GM12874 (cell line): ENCODE measurements at regions not wholly inside any gene's neighbourhood (a gene's known extent, or its start where the extent isn't known, plus 50 kb on each side); places are given as distances from the start of the nearest gene placed in this dataset.

ENCODE experiments used
- TF ChIP-seq, protein P1 (sequence below): IDR thresholded peaks from 2 replicates; pipeline ENCODE4 v1.5.1; 2011; ENCODE audit warnings: low read depth, mild to moderate bottlenecking, control low read depth, low read length, moderate library complexity; ENCODE audit not compliant: insufficient read depth

DNA sequence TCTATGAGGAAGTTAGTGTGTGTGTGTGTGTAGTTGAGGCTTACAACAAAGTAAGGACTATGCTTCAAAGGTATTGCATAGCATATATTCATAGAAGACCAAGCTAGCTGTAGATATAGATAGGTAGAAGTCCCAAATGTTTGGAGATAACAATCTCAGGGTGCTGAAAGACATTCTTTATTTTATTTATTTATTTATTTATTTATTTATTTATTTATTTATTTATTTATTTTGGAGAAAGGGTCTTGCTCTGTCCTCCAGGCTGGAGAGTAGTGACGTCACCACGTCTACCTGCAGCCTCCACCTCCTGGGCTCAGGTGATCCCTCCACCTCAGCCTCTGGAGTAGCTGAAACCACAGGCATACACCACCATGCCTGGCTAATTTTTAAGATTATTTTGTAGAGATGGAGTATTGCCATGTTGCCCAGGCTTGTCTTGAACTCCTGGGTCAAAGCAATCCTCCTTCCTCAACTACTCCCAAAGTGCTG, 284.6 kb upstream of the KIF2B start:
- TF ChIP-seq, protein P1, sequence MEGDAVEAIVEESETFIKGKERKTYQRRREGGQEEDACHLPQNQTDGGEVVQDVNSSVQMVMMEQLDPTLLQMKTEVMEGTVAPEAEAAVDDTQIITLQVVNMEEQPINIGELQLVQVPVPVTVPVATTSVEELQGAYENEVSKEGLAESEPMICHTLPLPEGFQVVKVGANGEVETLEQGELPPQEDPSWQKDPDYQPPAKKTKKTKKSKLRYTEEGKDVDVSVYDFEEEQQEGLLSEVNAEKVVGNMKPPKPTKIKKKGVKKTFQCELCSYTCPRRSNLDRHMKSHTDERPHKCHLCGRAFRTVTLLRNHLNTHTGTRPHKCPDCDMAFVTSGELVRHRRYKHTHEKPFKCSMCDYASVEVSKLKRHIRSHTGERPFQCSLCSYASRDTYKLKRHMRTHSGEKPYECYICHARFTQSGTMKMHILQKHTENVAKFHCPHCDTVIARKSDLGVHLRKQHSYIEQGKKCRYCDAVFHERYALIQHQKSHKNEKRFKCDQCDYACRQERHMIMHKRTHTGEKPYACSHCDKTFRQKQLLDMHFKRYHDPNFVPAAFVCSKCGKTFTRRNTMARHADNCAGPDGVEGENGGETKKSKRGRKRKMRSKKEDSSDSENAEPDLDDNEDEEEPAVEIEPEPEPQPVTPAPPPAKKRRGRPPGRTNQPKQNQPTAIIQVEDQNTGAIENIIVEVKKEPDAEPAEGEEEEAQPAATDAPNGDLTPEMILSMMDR, result no peak

DNA sequence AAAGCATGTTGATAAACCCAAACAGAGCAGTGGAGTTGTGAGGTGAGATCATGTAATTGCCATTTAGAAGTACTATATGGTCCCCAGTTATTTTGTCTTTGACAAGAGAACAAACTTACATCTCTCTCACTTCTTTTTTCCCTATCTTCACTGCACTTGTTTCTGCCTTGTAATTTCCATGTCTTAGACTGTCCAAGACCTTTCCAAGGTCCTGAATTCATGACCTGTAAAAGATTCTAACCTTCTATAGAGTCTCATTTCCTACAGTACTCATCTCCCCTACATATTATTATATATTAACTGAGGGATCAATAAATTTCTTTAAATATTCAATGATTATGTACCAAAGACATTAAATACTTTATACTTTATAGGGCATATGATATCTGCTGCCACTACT, 295.3 kb upstream of the KIF2B start:
- TF ChIP-seq, protein P1, result no peak

DNA sequence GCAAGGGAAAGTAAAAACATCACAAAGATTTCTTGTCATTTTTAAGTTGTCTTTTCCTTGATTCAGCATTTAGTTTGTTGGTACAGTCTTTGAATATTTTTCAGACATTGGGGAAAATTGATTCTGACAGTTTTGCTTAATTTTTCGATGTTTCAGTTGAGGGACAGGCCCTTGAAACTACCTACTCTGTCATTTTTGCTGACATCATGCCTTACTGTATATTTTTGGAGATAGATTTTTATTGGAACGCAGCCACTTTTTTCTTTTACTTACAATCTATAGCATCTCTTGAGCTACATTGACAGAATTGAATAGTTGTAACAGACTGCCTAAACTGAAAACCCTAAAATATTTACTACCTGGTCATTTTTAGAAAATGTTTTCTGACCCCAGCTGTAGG, 297.1 kb upstream of the KIF2B start:
- TF ChIP-seq, protein P1, result no peak

DNA sequence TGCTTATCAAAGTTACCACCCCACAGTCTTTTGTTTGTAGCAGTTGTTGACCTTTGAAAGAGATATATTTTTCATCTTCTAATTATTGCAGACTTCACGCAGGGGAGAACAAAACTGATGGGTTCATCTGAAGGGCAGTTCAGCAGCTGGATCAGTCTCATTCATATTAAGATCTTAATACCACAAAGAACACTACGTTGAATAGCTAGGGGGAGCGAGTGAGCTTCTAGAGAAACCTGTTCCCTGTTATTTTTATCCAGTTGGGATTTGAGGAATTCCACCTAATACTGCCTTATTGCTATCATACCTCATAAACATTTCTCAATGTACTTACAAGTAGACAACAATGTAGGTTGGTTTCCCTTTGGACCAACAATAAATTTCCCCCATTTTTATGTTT, 306.1 kb upstream of the KIF2B start:
- TF ChIP-seq, protein P1, result no peak

DNA sequence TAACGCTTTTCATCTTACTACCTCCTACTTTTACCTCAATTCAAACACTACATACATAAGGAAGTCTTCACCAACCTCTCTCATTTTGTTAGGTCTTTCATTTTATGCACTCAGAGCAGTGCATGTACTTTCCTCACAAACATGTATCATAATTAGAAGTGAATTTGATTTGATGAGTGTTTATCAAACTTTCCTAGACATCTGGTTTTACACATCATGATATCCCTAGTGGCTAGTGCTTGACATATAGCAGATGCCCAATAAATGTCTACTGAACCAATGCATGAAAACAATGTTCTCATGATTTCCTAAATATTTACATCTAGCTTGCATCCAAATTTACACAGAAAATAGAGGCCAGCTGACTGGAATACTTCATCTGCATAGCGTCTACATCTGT, 323.4 kb upstream of the KIF2B start:
- TF ChIP-seq, protein P1, result no peak

DNA sequence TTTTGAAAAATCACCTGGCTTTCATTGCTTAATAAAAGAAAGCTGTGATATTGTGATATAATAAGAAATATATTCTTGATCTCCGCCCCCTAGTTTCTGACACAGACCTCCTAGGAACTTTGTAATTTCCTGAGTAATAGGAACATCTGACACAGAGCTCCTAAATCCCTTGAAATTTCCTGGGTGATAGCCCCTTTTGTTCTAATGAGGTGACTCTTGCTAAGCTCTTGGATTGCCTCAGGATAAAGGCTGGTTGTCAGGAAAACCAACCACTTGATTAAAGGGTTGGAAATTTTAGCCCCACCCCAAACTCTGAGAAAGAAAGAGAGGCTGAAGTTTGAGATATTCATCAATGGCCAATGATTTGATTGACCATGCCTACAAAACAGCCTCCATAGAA, 326.4 kb upstream of the KIF2B start:
- TF ChIP-seq, protein P1, result no peak

DNA sequence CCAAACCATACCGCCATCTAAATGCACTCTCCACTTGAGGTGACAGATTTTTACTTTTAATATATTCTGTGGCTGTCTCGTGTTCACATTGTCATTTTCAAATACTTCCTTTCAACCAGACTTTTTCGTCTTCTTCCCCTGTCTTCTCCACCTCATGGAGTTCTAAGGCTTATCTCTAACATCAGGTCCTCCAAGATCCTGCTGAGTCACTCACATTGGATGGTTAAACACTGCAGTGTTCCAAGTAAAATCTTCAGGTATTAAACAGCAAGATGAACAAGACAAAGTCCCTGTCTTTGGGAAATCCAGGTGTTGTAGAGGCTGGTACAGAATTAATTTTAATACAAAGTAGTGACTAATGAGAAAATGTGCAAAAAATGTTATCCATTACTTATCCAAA, 330.2 kb upstream of the KIF2B start:
- TF ChIP-seq, protein P1, result no peak
